B cell (primary cell): ENCODE measurements at regions not wholly inside any gene's neighbourhood (a gene's known extent, or its start where the extent isn't known, plus 50 kb on each side); places are given as distances from the start of the nearest gene placed in this dataset.

Experiments used
- ATAC-seq: fragments of 200-7000 bp; cut with Tn5 transposase; one replicate; pipeline ENCODE4 v1.10.0; 2021; ENCODE audit warnings: low read depth, mild to moderate bottlenecking, moderate number of reproducible peaks, moderate library complexity
- CTCF ChIA-PET: fragments of 350-600 bp; sonication (Branson Sonifier 250); formaldehyde crosslinking; loops from one replicate; lab custom pipeline; 2021; ENCODE audit warnings: antibody characterized with exemption, inconsistent platforms; lab: Charles Lee
- POLR2A ChIA-PET: fragments of 350-600 bp; sonication (Branson Sonifier 250); formaldehyde crosslinking; loops from one replicate; lab custom pipeline; 2021; ENCODE audit warnings: antibody characterized with exemption; lab: Charles Lee
- DNase-seq: peaks from one replicate; pipeline ENCODE4 v3.0.0; 2013
- H2AFZ ChIP-seq: 2 replicates; pipeline ENCODE4 v1.6.1; 2012; ENCODE audit warnings: mild to moderate bottlenecking, low read depth, low read length; ENCODE audit not compliant: insufficient read depth, poor library complexity, severe bottlenecking
- H3K27ac ChIP-seq, 2 donors: 1 replicate in 1 of 2; 2 replicates in 1 of 2; pipeline ENCODE4 v1.5.1; 2012 to 2013; ENCODE audit warnings: low read length in 2 of 2, mild to moderate bottlenecking in 2 of 2, moderate library complexity in 1 of 2
- H3K27me3 ChIP-seq, 4 experiments: fragments of 200-600 bp in 1 of 4; sonication (generic) in 1 of 4; replicated peaks in 1 of 4; 1 replicate in 2 of 4; 2 replicates in 2 of 4; pipeline versions ENCODE4 v1.6.1 to v1.7.0; 2013 to 2016; ENCODE audit warnings: low read length in 3 of 4, mild to moderate bottlenecking in 2 of 4, mixed read lengths in 1 of 4, moderate library complexity in 1 of 4; ENCODE audit not compliant: insufficient read depth in 4 of 4, control insufficient read depth in 3 of 4; ENCODE audit errors: control extremely low read depth in 1 of 4
- H3K36me3 ChIP-seq, 2 experiments: replicated peaks in 1 of 2; 1 replicate in 1 of 2; 2 replicates in 1 of 2; pipeline versions ENCODE4 v1.6.1 to v1.7.1; 2013; ENCODE audit warnings: low read length in 1 of 2; ENCODE audit not compliant: insufficient read depth in 2 of 2, control insufficient read depth in 1 of 2; ENCODE audit errors: control extremely low read depth in 1 of 2, extremely low read depth in 1 of 2
- H3K4me1 ChIP-seq, 2 donors: fragments of 200-600 bp in 1 of 2; sonication (generic) in 1 of 2; 1 replicate in 1 of 2; 2 replicates in 1 of 2; pipeline versions ENCODE4 v1.5.1 to v1.6.1; 2013 to 2017; ENCODE audit warnings: low read length in 2 of 2; ENCODE audit not compliant: control insufficient read depth in 2 of 2, insufficient read depth in 2 of 2
- H3K4me2 ChIP-seq: replicated peaks from 2 replicates; pipeline ENCODE3; 2012; ENCODE audit warnings: mild to moderate bottlenecking, low read depth, low read length; ENCODE audit not compliant: poor library complexity, severe bottlenecking
- H3K4me3 ChIP-seq, 5 experiments: fragments of 200-600 bp in 1 of 5; sonication (generic) in 1 of 5; 1 replicate in 3 of 5; 2 replicates in 2 of 5; pipeline versions ENCODE4 v1.5.1 to v1.7.0; 2011 to 2016; ENCODE audit warnings: low read length in 4 of 5, mild to moderate bottlenecking in 4 of 5, low read depth in 2 of 5, control low read depth in 1 of 5, moderate library complexity in 1 of 5; ENCODE audit not compliant: insufficient read depth in 1 of 5; ENCODE audit errors: control extremely low read depth in 1 of 5, extremely low read depth in 1 of 5
- H3K79me2 ChIP-seq: fragments of 200-600 bp; sonication (generic); one replicate; pipeline ENCODE4 v1.6.0; 2016; ENCODE audit warnings: low read length; ENCODE audit not compliant: control insufficient read depth, insufficient read depth
- H3K9ac ChIP-seq: fragments of 200-600 bp; sonication (generic); 2 replicates; pipeline ENCODE4 v1.6.1; 2017; ENCODE audit warnings: mild to moderate bottlenecking, low read length, moderate library complexity
- H3K9me3 ChIP-seq, 3 donors: one replicate each; pipeline versions ENCODE4 v1.6.1 to v1.7.1; 2013; ENCODE audit warnings: low read length in 2 of 3; ENCODE audit not compliant: control insufficient read depth in 2 of 3, insufficient read depth in 1 of 3; ENCODE audit errors: control extremely low read depth in 1 of 3
- H4K20me1 ChIP-seq: 2 replicates; pipeline ENCODE4 v1.6.0; 2012; ENCODE audit warnings: mild to moderate bottlenecking, low read length; ENCODE audit not compliant: insufficient read depth, control insufficient read depth, poor library complexity, severe bottlenecking
- H3K27ac Mint-ChIP-seq: one replicate; pipeline ENCODE4 v1.8.0; 2021; ENCODE audit warnings: mixed read lengths
- H3K27me3 Mint-ChIP-seq: one replicate; pipeline ENCODE4 v1.8.0; 2021; ENCODE audit warnings: mixed read lengths
- H3K4me1 Mint-ChIP-seq: one replicate; pipeline ENCODE4 v1.8.0; 2021; ENCODE audit warnings: mixed read lengths
- H3K4me3 Mint-ChIP-seq: one replicate; pipeline ENCODE4 v1.8.0; 2021; ENCODE audit warnings: mixed read lengths
- H3K9me3 Mint-ChIP-seq: one replicate; pipeline ENCODE4 v1.8.0; 2022; ENCODE audit warnings: mixed read lengths; ENCODE audit not compliant: insufficient read depth
- EZH2 ChIP-seq: IDR thresholded peaks from 2 replicates; pipeline ENCODE4 v1.6.1; 2012; ENCODE audit warnings: borderline replicate concordance, low read depth, mild to moderate bottlenecking, moderate library complexity, low read length; ENCODE audit not compliant: insufficient read depth, poor library complexity, severe bottlenecking
- WGBS: methylation state at CpG from one replicate; pipeline ENCODE4 v1.1.5; 2013; ENCODE audit warnings: missing lambda C conversion rate; ENCODE audit not compliant: insufficient coverage; 5-methylcytosine and 5-hydroxymethylcytosine counted together
- intact Hi-C: fragments of 100-400 bp; cut with micrococcal nuclease; formaldehyde crosslinking; loops from one replicate; pipeline ENCODE4 v1.10.0; 2022
- TF ChIP-seq, protein P1 (sequence below): fragments of 200-600 bp; IDR thresholded peaks from one replicate; pipeline ENCODE4 v1.8.0; 2022; ENCODE audit warnings: antibody characterized with exemption, mild to moderate bottlenecking

DNA sequence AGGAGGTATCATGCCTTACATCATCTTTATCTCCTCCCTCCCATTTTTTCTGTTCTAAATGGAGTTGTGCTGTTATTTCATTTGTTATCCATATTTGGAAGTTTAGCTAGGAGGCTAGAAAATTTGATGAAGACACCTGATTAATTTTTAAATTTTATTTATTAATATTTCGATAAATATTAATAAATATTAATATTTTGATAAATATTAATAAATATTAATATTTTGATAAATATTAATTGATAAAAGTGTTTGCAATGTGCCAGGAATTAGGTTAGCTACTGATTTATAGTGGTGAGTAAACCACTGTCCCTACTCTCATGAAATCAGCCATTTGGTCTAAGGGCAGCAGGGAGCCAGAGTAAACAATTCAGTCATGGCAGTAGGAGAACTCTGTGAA lies 161.4 kb downstream of the GNAT3 start:
- Histone ChIP-seq H3K9me3 (no peaks in the 10 kb centered on the region), H2AFZ (no peak overlapping the region), H4K20me1 (no peaks in the 10 kb centered on the region), H3K9ac (no peak overlapping the region), H3K79me2 (no peaks in the 10 kb centered on the region), H3K27me3 (no peaks in the 10 kb centered on the region), H3K4me3 (no peak overlapping the region), H3K36me3 (no peaks in the 10 kb centered on the region), H3K4me1 (no peaks in the 10 kb centered on the region), H3K4me2 (no peak overlapping the region), H3K27ac (no peak overlapping the region)
- Mint-ChIP-seq H3K4me3 (no peak overlapping the region), H3K9me3 (no peaks in the 10 kb centered on the region), H3K4me1 (no peaks in the 10 kb centered on the region), H3K27me3 (no peaks in the 10 kb centered on the region), H3K27ac (no peak overlapping the region)
- no peak for ATAC-seq
- CTCF ChIA-PET, result no interaction called here
- no peak for DNase-seq
- intact Hi-C loops, result no loop called here
- WGBS, result no CpG with 5 or more reads among the region's 1 CpG
- POLR2A ChIA-PET, result no interaction called here
- TF ChIP-seq, protein P1, sequence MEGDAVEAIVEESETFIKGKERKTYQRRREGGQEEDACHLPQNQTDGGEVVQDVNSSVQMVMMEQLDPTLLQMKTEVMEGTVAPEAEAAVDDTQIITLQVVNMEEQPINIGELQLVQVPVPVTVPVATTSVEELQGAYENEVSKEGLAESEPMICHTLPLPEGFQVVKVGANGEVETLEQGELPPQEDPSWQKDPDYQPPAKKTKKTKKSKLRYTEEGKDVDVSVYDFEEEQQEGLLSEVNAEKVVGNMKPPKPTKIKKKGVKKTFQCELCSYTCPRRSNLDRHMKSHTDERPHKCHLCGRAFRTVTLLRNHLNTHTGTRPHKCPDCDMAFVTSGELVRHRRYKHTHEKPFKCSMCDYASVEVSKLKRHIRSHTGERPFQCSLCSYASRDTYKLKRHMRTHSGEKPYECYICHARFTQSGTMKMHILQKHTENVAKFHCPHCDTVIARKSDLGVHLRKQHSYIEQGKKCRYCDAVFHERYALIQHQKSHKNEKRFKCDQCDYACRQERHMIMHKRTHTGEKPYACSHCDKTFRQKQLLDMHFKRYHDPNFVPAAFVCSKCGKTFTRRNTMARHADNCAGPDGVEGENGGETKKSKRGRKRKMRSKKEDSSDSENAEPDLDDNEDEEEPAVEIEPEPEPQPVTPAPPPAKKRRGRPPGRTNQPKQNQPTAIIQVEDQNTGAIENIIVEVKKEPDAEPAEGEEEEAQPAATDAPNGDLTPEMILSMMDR, result no peak
- no peak for TF ChIP-seq EZH2

DNA sequence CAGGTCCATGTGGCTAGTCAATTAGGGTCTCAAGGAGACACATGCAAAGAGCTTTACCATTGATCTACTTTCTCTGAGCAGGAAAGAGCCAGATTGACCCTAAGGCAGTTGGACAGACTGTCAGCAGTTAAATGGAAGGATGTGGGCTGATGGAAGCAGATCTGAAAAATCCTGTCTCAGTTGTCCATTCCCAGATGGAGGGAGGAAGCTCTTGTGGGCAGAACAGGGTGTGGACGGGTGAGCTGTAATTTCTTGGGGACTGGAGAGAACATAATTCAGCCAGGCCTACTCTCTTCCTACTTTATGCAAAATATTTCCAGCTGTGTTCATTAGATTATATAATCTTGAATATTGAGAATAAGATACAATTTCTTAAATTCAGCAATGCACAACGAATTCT lies 163.6 kb downstream of the GNAT3 start:
- ChIA-PET POLR2A (no interaction called here), CTCF (no interaction called here)
- Histone ChIP-seq H3K79me2 (no peaks in the 10 kb centered on the region), H3K4me3 (no peak overlapping the region), H3K27me3 (no peaks in the 10 kb centered on the region), H3K9ac (no peak overlapping the region), H3K4me1 (no peaks in the 10 kb centered on the region), H3K27ac (no peak overlapping the region), H3K4me2 (no peak overlapping the region), H2AFZ (no peak overlapping the region), H3K36me3 (no peaks in the 10 kb centered on the region), H3K9me3 (no peaks in the 10 kb centered on the region), H4K20me1 (no peaks in the 10 kb centered on the region)
- WGBS, result no CpG with 5 or more reads among the region's 2 CpGs
- no peak for ATAC-seq
- DNase-seq, result no peak
- Mint-ChIP-seq H3K4me1 (no peaks in the 10 kb centered on the region), H3K27me3 (no peaks in the 10 kb centered on the region), H3K4me3 (no peak overlapping the region), H3K27ac (no peak overlapping the region), H3K9me3 (no peaks in the 10 kb centered on the region)
- intact Hi-C loops, result no loop called here
- no peak for TF ChIP-seq EZH2
- TF ChIP-seq, protein P1, result no peak
